GM19351 (cell line): ENCODE measurements at regions not wholly inside any gene's neighbourhood (a gene's known extent, or its start where the extent isn't known, plus 50 kb on each side); places are given as distances from the start of the nearest gene placed in this dataset.

ENCODE experiments used
- ATAC-seq: cut with Tn5 transposase; IDR thresholded peaks from one replicate; pipeline ENCODE4 v1.9.1; 2021; ENCODE audit warnings: mild to moderate bottlenecking, moderate library complexity; ENCODE audit not compliant: unreplicated experiment

DNA sequence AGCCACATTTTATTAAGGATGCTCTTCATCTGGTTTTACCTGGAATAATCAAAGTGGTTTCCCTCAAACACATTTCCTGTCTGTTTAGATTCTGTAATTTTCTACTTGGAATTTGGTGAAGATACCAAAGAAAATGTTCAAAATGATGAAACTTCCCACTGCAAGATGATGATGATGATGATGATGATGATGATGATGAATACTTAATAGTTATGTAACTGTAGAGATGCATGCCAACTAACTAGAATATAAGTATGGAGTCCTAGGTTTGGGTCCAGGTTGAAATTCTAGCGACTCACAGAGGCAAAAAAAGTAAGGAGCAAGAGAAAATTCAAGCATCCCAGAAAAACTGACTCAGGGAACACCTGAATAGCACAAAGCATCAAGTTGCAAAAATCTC, 104.0 kb upstream of the KIAA1217 start:
- ATAC-seq = no peak

DNA sequence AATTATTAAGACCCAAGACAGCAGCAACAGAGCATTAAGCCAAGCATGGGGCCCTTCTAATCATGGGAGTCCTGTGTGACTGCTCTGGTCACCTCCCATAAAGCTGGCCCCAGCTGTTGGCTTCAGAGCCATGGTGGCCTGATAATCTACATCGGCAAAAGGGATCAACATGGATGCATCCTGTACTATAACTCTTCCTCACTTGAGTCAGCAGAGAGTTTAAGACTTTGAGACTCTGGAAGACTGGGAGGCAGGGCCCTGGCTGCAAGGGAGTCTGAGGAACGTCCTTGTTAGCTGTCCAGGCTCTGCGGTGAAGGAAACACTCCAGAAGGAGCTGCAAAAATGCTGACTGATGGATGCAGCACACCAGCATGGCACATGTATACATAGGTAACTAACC, 95.0 kb upstream of the KIAA1217 start:
- ATAC-seq = no peak

DNA sequence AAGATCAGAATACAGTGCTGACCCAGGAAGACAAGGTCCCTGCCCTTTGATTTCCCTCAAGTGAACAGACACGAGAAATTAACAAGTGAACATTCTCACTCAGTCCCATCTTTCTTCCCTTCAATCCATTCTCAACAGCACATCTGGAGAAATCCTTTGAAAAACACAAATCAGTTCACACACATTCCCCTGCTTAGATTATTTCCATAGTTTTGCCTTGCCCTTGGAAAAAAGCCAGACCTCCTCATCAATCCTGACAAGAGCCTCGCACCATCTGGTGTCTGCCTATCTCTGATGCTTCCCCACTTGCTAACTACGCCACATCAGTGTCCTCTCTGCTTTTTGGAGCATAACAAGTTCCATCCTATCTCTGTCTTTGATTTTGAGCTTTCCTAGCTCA, 94.4 kb upstream of the KIAA1217 start:
- no peak for ATAC-seq

DNA sequence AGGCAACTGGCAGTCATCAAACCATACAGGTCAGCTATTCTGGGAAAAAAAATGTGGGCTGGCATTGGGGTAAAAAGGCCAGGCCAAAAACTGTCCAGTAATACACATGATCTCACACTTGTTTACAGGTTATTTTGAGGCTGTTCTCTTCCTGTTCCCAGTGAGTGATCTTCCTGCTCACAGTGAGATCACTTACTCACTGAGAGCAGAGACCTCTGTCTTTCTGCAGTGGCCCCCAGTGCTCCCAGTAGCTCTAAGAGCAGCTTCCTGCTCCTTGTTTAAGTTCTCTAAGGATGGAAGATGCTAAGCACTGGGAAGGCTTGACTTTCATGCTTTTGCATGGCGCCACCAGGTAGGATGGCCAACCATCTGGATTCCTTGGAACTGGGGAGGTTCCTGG, 93.5 kb upstream of the KIAA1217 start:
- ATAC-seq = no peak

DNA sequence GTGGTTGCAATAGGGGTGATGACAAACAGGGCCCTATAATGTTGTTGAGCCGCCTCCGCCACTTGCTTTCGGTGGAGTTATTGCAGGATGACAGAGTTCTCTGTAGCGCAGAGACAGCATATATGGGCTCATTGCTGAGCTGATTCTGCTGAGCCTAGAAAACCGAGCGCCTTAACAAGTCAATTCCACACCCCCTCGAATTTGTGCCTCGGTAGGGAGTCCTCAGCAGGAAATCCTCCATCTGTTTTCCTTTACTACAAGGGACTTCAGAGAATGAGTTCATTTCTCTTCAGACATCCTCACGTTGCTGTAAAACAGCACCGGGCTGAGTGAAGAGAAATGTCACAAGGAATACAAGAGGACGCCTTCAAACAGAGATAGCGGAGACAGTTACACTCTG, 90.7 kb upstream of the KIAA1217 start:
- no peak for ATAC-seq

DNA sequence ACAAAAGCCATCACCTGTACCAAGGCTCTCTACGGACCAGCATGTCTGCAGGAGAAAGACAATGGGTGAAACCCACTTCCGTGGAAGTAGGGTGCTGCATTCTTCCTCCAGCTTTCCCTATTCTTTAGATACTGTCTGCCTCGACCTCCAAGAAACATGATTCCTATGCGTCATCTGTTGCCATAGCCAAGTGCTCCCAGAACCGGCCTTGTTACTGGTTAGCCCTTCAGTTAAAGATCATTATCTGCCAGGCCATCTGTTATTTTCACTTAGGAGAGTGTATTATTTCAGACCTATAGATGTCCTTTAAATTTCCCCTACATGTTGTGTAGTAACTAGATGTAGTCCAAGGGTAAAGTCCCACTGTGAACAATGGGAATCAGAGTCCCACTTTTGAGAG, 89.0 kb upstream of the KIAA1217 start:
- no peak for ATAC-seq

DNA sequence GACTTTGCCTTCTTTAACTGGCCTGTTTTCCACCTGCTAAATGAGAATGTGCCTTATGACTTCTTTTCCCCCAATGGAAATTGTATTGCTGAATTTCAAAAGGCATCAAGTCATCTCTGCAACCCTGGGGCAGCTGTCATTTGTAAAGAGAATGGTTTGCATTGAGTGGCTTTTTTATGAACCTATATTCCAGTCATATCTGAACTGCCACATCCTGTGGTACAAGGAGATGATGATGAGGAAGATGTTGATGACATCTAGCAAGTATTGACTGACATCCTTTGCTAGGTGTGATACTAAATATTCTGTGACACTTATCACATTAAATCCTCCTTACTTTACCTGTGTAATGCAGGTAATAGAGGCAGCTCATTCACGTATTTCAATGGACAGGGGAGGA, 88.3 kb upstream of the KIAA1217 start:
- no peak for ATAC-seq

DNA sequence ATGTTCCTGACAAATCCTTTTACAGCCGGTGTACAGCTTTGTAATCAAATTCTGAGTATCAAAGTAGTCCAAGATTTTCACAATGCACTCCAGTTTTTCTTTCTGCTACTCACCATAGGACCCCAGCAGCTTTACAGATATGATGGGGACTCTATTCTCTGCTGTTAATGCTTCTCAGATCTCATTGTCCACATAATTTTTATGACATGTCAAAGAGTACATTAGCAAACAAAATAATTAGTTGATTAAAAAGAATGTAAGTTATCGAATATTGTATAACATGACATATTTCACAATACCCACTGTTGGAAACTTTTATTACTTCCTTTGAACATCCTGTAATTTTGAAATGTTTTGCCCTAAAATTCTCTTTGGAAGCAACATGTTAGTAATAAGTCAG, 81.4 kb upstream of the KIAA1217 start:
- no peak for ATAC-seq

DNA sequence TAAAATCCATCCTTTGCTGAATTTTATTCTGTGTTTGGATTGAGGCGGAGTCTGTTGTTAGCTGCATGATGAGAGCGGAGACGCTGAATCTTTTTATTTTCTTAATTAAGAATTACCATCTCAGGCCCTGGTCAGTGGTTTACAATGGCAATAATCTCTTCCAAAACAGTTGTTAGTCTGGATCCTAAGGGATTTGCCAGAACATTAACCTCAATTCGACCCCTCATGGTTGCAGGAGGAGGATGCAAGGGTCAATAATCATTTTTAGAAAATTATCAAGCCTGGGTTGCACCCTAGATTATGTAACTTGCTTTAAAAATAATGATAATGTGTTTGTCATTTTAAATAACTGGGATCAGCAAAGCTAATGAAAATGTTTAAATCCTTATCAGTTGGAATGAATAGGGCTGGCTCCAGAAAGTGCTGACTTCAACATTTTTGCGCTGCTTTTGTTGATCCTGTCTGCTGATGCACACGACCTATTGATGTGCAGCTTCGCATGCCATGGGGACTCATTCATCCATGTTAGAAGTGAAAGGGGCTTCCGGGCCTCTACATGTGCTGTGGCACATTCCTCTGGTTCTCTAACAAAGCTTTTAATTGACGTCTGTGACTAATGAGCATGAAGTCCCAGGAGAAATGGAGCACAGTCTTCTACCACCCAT, 80.7 kb upstream of the KIAA1217 start:
- no peak for ATAC-seq

DNA sequence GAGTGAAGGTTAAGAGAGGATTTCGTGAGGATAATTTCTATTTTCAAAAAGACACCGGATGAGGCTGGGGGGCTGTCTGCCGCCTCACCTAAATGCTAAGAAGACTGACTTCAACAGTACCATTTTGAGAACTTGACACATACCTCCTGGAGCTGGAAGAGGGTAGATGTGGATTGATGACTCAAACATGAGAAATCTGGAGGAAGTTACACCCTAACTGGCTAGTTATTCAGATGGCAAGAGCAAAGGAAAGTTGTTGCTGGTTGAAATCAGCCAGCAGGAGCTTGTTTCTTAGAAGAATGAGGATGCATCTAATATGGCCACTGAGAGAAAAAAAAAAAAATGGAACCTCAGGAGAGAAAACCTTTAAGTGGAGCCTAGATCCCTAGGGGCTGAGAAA, 76.2 kb upstream of the KIAA1217 start:
- ATAC-seq = no peak

DNA sequence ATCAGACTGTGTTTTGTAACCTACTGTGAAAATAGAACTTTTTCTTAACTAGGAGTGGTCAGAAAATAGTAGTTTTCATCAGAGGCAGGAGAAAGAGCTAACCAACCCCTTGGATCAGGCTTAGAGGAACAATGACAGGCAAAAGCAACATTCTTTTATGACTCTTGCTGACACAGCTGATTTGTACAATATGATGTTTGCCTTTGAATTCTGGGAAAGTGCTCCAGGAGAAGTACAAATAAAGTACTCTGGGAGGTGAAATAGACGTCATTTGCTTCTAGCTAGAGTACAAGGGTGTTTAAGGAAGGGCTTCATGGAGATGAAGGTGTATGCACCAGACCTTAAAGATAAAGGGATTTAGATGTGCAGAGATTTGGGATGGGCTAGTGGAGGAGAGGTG, 75.1 kb upstream of the KIAA1217 start:
- no peak for ATAC-seq

DNA sequence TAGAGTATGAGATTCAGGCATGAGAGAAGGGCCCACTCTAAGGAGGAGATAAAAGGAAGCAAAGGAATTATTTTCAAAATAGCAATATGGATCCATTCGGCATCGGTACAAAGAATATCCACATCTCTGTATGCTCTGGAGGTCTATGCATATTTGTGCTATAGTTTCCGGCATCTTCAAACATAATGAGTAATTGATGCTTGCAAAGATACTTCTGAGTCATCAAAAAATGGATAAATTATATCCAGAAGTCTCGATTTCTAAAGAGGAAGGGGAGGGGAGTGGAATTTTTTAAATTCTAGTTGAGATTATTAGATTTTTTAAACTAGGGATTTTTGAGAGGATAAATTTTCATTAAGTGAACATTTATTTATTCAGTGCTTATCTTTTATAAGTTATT, 72.9 kb upstream of the KIAA1217 start:
- no peak for ATAC-seq

DNA sequence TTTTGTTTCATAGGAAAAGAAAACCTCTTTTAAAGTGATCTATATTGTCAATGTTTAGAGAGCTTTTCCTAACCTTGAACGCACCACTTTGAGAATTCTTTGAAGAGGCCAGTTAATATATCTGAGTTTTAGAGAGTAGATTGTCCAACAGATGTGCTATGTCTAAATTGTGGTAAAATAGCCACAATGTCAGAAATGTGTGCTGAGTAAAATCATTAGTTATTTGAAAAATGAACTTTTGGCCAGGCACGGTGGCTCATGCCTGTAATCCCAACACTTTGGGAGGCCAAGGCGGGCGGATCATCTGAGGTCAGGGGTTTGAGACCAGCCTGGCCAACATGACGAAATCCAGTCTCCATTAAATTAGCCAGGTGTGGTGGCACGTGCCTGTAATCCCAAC, 61.6 kb upstream of the KIAA1217 start:
- ATAC-seq = no peak

DNA sequence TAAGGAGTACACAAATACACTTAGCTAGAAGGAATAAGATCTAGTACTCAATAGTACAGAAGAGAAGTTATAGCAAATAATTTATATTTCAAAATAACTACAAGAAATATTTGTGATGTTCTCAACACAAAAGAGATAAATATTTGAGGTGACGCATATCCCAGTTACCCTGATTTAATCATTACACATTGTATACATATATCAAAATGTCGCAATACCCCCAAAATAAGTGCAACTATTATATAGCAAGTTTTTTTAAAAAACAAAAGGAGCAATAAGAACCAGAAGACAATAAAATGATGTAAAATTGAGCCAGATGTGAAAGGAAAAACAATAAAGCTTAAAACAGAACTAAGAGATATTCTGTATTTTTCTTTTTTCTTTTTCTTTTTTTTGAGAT, 59.3 kb upstream of the KIAA1217 start:
- no peak for ATAC-seq

DNA sequence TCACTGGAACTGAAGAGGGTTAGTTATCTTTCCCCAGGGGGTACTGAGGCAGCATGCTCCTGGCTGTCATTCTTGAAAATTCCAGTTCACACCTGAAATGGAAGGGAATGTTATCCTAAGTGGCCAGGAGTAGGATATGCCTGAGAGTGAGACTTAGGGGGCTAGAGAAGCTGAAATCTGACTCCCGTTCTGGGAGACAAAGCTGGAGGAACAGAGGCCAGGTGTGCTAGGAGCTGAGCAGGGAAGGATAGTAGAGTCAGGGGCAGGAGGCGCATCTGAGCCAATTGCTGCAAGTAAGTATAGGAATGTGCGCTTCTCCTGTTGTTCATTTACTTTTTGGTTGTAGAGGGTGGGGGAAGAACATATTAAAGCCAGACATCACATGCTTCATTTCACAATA, 58.1 kb upstream of the KIAA1217 start:
- no peak for ATAC-seq

DNA sequence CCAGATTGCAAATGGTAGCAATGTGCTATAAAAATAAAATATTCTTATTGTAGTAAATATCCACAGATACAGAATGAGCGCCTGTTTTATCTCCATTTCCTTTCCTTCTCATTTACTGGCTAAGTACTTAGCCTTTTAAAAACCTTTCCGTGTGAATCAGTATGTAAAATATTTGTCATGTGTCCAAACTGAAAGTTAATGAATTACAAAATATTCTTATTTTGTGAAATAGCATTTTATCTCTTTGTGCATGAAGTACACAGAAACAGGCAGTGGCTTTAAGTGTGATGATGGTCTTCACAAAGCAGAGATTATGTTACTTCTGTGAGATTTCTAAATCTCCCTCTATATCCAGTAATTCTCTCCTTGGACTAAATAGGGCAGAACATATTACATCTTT, 56.7 kb upstream of the KIAA1217 start:
- no peak for ATAC-seq

DNA sequence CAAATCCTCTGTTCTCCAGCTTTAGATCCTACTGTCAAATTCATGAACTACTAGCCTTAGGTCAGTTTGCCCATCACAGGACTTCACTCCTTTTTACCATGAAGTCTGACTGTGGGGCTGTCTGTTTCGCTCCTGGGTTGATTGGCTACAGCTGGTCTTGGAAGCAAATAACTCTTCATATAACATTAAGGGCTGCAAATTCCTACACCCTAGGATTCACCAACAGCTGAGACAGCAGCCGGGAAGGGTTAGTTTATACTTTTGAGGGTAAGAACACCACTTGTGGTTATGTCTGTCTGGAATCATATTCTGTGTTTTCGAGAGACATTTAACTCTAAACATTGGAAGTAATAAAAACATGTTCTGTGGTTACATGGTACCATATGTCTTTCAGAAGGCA, 55.9 kb upstream of the KIAA1217 start:
- no peak for ATAC-seq

DNA sequence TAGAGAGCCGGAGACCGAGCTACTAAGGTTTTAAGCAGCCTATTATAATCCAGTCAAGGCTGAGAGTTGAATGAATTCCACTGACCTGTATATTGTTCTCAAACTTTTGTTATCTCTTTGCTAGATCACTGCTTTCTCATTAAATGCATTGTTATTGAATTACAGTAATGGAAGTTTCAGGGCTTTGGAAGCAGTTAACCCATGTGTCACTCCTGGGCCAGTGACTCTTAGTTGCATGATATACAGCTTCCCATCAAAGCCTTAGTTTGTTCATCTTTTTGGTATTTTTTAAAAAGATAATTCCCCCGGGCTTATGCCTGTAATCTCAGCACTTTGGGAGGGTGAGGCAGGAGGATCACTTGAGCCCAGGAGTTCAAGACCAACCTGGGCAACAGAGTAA, 55.4 kb upstream of the KIAA1217 start:
- ATAC-seq = no peak

DNA sequence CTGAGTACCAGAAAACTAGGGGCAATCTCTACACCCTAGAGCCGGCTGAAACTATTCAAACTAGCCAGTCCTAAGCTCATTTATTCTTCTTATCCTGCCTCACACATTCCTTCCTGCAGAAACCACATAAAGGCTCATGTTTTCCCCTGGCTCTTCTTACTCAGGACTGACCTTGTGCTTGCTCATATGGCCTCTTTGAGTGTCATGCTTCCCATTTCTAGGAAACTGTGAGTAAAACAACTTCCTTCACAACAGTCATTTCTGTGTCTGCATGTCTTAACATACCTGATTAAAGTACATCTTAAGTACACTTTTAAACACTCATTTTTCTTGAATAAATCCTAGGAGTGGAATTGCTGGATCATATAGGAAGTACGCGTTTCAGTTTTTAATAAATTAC, 52.3 kb upstream of the KIAA1217 start:
- ATAC-seq = no peak

DNA sequence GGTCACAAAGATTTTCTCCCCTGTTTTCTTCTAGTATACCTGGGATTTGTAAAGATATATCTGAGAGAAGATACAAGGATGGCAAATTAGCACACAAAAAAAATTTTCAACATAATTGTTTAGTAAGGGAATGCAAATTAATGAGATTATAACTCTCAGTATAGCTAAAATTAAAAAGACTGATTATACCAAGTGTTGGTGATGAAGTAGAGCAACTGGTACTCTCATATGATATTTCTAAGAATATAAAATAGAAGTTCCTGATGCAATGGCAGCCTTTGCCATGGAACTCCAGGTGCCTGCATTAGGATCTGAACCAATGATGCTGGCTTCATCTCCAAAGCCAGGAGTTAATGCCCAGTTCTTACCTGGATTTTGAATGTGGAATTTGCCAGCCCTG, 51.4 kb upstream of the KIAA1217 start:
- no peak for ATAC-seq
